ENCODE measurements at regions not wholly inside any gene's neighbourhood (a gene's known extent, or its start where the extent isn't known, plus 50 kb on each side); places are given as distances from the start of the nearest gene placed in this dataset.
"Not testable (repeated sequence)": the region's sequence is repeated elsewhere in the genome, so short reads cannot be mapped to it uniquely, and the experiment has no call there.

DNA sequence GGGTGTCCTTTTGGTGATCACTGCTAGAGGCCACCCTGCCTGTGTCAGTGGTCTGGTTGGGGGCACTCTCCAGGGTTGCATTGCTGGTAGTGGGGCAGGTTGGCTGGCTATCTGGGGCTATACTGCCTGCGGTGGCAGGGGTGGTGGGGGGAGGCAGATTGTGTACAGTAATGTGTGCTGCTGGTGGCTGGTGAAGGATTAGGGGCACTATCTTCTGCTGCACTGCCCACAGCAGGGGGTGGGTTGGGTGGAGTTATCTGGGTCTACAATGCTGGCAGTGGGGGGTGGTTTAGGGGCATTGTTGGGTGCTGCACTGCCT, 204.0 kb upstream of the WSB1 start (continued):
- TF ChIP-seq, protein P1, sequence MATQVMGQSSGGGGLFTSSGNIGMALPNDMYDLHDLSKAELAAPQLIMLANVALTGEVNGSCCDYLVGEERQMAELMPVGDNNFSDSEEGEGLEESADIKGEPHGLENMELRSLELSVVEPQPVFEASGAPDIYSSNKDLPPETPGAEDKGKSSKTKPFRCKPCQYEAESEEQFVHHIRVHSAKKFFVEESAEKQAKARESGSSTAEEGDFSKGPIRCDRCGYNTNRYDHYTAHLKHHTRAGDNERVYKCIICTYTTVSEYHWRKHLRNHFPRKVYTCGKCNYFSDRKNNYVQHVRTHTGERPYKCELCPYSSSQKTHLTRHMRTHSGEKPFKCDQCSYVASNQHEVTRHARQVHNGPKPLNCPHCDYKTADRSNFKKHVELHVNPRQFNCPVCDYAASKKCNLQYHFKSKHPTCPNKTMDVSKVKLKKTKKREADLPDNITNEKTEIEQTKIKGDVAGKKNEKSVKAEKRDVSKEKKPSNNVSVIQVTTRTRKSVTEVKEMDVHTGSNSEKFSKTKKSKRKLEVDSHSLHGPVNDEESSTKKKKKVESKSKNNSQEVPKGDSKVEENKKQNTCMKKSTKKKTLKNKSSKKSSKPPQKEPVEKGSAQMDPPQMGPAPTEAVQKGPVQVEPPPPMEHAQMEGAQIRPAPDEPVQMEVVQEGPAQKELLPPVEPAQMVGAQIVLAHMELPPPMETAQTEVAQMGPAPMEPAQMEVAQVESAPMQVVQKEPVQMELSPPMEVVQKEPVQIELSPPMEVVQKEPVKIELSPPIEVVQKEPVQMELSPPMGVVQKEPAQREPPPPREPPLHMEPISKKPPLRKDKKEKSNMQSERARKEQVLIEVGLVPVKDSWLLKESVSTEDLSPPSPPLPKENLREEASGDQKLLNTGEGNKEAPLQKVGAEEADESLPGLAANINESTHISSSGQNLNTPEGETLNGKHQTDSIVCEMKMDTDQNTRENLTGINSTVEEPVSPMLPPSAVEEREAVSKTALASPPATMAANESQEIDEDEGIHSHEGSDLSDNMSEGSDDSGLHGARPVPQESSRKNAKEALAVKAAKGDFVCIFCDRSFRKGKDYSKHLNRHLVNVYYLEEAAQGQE (IDR thresholded peaks at IDR 0.05; ENCODE audit: low read depth, low read length), result no peak
- no peak for TF ChIP-seq RCOR1 (IDR thresholded peaks at IDR 0.05; ENCODE audit: low read length)
- no peak for TF ChIP-seq FOSL2 (IDR thresholded peaks at IDR 0.05; ENCODE audit: borderline replicate concordance, low read depth)
- TF ChIP-seq IRF3 (IDR thresholded peaks at IDR 0.05; ENCODE audit: low read depth, low read length), result no peak
- no peak for TF ChIP-seq YY1 (IDR thresholded peaks at IDR 0.05; ENCODE audit: low read depth)
- no peak for TF ChIP-seq FOXM1 (IDR thresholded peaks at IDR 0.05; ENCODE audit: low read depth)
- no peak for TF ChIP-seq TCF12 (IDR thresholded peaks at IDR 0.05)
- TF ChIP-seq CHD2 (IDR thresholded peaks at IDR 0.05; ENCODE audit: low read length, partially characterized antibody), result no peak

DNA sequence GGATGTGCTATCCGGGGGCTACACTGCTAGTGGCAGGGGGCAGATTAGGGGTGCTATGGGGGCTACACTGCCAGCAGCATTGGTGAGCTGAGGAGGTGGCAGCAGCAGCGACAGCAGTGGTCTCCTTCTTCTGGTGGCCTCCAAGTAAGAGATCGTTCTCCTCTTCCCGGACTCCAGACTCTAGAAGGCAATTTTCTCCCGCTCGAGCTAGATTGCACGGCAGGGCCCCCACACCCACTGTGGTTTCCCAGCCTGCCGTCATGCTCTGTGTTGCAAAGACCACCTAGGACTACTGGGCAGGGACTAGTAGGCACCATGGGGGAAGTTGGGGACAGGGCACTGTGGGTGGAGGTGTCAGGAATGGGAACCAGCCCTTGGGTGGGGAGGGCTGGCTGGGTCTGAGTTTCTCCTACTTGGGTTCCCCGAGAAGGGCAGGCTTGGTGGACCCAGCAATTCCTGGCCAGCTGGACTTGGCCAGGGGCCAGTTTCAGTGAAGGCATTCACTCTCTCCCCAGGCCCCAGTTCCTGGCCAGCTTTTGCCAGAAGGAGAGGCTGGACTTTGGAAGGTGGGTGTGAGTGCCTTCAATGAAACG, 203.4 kb upstream of the WSB1 start:
- H3K9me2 ChIP-seq; DNase-seq; H2AFZ ChIP-seq (ENCODE audit: low read depth); H3F3A ChIP-seq (replicated peaks; ENCODE audit: insufficient read depth); H3K4me1 ChIP-seq (ENCODE audit: control insufficient read depth in 1 of 2, insufficient read depth in 2 of 2, low read depth in 1 of 2, low read length in 1 of 2); POLR2A ChIA-PET; H3K27ac ChIP-seq (ENCODE audit: low read depth in 2 of 2, low read length in 1 of 2); CTCF ChIA-PET; H3K36me3 ChIP-seq (replicated peaks in 1 of 2; ENCODE audit: control insufficient read depth in 1 of 2, insufficient read depth in 2 of 2, low read length in 1 of 2); H3K9me3 ChIP-seq; H3K27me3 ChIP-seq (ENCODE audit: insufficient read depth): not testable (repeated sequence)
- peak overlapping the region; percentile 52 to 97 for H3K4me3 ChIP-seq (ENCODE audit: low read depth in 2 of 2, low read length in 1 of 2)
- TF ChIP-seq NFIC (IDR thresholded peaks at IDR 0.05; ENCODE audit: borderline replicate concordance), result peak; percentile 35; the same call in 1 of the 2 replicates
- 34% methylated on average over 7 of the region's 10 CpGs for WGBS (ENCODE audit: low lambda C conversion rate)
- H3K9ac ChIP-seq, result peak overlapping the region; percentile 87
- H4K20me1 ChIP-seq (ENCODE audit: insufficient read depth), result peaks cover 58% of the 10 kb centered on the region
- H3K79me2 ChIP-seq (ENCODE audit: insufficient read depth), result peaks cover 94% of the 10 kb centered on the region
- H3K4me2 ChIP-seq, result peak overlapping the region; percentile 90

DNA sequence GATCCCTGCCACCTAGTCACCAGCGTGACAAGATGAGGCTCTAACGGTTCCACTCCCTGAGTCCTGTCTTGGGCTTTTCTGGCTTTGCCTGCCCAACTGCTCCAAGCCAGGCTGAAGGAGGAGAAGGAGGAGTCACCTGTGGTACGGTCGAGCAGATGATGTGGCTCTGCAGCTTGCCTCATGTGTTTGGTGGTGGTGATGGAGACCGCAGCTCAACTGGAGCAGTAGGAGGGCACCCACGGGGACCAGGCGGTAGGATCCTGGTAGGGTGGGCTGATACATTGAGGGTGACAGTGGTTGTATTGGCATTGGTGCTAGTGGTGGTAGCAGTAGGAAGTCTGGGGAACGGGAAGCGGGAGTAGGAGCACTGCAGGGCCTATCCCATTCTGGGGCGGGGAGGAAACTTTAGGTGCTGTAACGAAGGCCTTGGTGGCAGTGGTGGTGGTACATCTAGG, 202.8 kb upstream of the WSB1 start:
- POLR2A ChIA-PET, result interaction anchor here (1.0 kb wide), 1 partner anchor 14 kb away, joined by 3 read pairs; no protein-coding TSS in a partner anchor
- Histone ChIP-seq H3K4me3 (ENCODE audit: low read depth in 2 of 2, low read length in 1 of 2) (peak overlapping the region; percentile 52 to 97), H3K4me2 (peak overlapping the region; percentile 90), H3K4me1 (ENCODE audit: control insufficient read depth in 1 of 2, insufficient read depth in 2 of 2, low read depth in 1 of 2, low read length in 1 of 2) (peaks cover 0 to 6% of the 10 kb centered on the region in 2 experiments; a peak in 2 of 4 replicates), H3K27me3 (ENCODE audit: insufficient read depth) (no peaks in the 10 kb centered on the region), H3K9me3 (no peaks in the 10 kb centered on the region), H3K9ac (peak overlapping the region; percentile 87), H2AFZ (ENCODE audit: low read depth) (no peak overlapping the region), H3K36me3 (replicated peaks in 1 of 2; ENCODE audit: control insufficient read depth in 1 of 2, insufficient read depth in 2 of 2, low read length in 1 of 2) (peaks cover 0 to 7% of the 10 kb centered on the region in 2 experiments), H4K20me1 (ENCODE audit: insufficient read depth) (peaks cover 52% of the 10 kb centered on the region), H3F3A (replicated peaks; ENCODE audit: insufficient read depth) (peaks cover 3% of the 10 kb centered on the region), H3K9me2 (no peaks in the 10 kb centered on the region), H3K79me2 (ENCODE audit: insufficient read depth) (peaks cover 93% of the 10 kb centered on the region), H3K27ac (ENCODE audit: low read depth in 2 of 2, low read length in 1 of 2) (no peak overlapping the region)
- no peak for DNase-seq
- WGBS (ENCODE audit: low lambda C conversion rate), result 26% methylated on average over 9 of the region's 11 CpGs
- TF ChIP-seq, protein P1 (IDR thresholded peaks at IDR 0.05; ENCODE audit: low read depth, low read length), result no peak
- TF ChIP-seq POLR2AphosphoS5 (IDR thresholded peaks at IDR 0.05; ENCODE audit: low read depth, low read length) (no peak), GABPA (IDR thresholded peaks at IDR 0.05; ENCODE audit: low read depth) (no peak), RFX5 (IDR thresholded peaks at IDR 0.05; ENCODE audit: low read length) (no peak), FOXJ3 (CRISPR knock-in tag; IDR thresholded peaks at IDR 0.05) (no peak), TEAD4 (IDR thresholded peaks at IDR 0.05; ENCODE audit: borderline replicate concordance, insufficient read depth) (no peak), MEF2A (IDR thresholded peaks at IDR 0.05; ENCODE audit: borderline replicate concordance, low read depth) (no peak)
- CTCF ChIA-PET, result no interaction called here

Measured in SK-N-SH (cell line).